ENCODE measurements at regions not wholly inside any gene's neighbourhood (a gene's known extent, or its start where the extent isn't known, plus 50 kb on each side); places are given as distances from the start of the nearest gene placed in this dataset.

GRCh38 chr15:62618846-62619504 lies 423.6 kb upstream of the TPM1 start:
- DNase-seq = no peak

GRCh38 chr15:62619526-62619925 lies 423.0 kb upstream of the TPM1 start:
- DNase-seq = no peak

- DNase-seq = no peak
These were observed 419.8 kb upstream of the TPM1 start for GRCh38 chr15:62622775-62623174.

- DNase-seq = peak; percentile 27
These were observed 417.8 kb upstream of the TPM1 start for GRCh38 chr15:62624547-62625378.

GRCh38 chr15:62625429-62626033 lies 417.0 kb upstream of the TPM1 start:
- no peak for DNase-seq

- no peak for DNase-seq
These were observed 415.6 kb upstream of the TPM1 start for GRCh38 chr15:62626903-62627302.

- no peak for DNase-seq
These were observed 411.3 kb upstream of the TPM1 start for GRCh38 chr15:62631076-62631724.

GRCh38 chr15:62636823-62637573 lies 405.5 kb upstream of the TPM1 start:
- DNase-seq = no peak

GRCh38 chr15:62637574-62637897 lies 405.0 kb upstream of the TPM1 start:
- DNase-seq = no peak

GRCh38 chr15:62637950-62638619 lies 404.5 kb upstream of the TPM1 start:
- DNase-seq = no peak

GRCh38 chr15:62639432-62639831 lies 403.1 kb upstream of the TPM1 start:
- no peak for DNase-seq

GRCh38 chr15:62639906-62640605 lies 402.5 kb upstream of the TPM1 start:
- DNase-seq = no peak

- DNase-seq = no peak
These were observed 400.7 kb upstream of the TPM1 start for GRCh38 chr15:62641825-62642224.

- DNase-seq = no peak
These were observed 399.0 kb upstream of the TPM1 start for GRCh38 chr15:62643572-62643971.

GRCh38 chr15:62644216-62644888 lies 398.2 kb upstream of the TPM1 start:
- DNase-seq = no peak

GRCh38 chr15:62644889-62645742 lies 397.4 kb upstream of the TPM1 start:
- no peak for DNase-seq

GRCh38 chr15:62647202-62647842 lies 395.2 kb upstream of the TPM1 start:
- DNase-seq = peak; percentile 93

GRCh38 chr15:62647843-62648505 lies 394.6 kb upstream of the TPM1 start:
- DNase-seq = no peak

GRCh38 chr15:62648954-62649353 lies 393.6 kb upstream of the TPM1 start:
- DNase-seq = peak; percentile 17

All from OCI-M1 (cell line).